Activated naive CD8-positive, alpha-beta T cell treated with anti-CD3 and anti-CD28 coated beads, Interleukin-2, amount 10 ng/mL, durations not matched to agents 7 days and 5 days (primary cell): ENCODE measurements at regions not wholly inside any gene's neighbourhood (a gene's known extent, or its start where the extent isn't known, plus 50 kb on each side); places are given as distances from the start of the nearest gene placed in this dataset.

ENCODE experiments used
- ATAC-seq: fragments of 150-1000 bp; cut with Tn5 transposase; one replicate; pipeline ENCODE4 v1.10.0; 2021; ENCODE audit warnings: low read depth, moderate library complexity
- POLR2A ChIA-PET: fragments of 350-600 bp; sonication (Branson Sonifier 250); formaldehyde crosslinking; loops from one replicate; lab custom pipeline; 2021; ENCODE audit warnings: antibody characterized with exemption; lab: Charles Lee
- DNase-seq: peaks from one replicate; pipeline ENCODE4 v3.0.0; 2021
- H3K27ac Mint-ChIP-seq: one replicate; pipeline ENCODE4 v1.8.0; 2022; ENCODE audit warnings: mild to moderate bottlenecking, mixed read lengths
- H3K27me3 Mint-ChIP-seq: one replicate; pipeline ENCODE4 v1.8.0; 2022; ENCODE audit warnings: mild to moderate bottlenecking, moderate library complexity, mixed read lengths
- H3K36me3 Mint-ChIP-seq: one replicate; pipeline ENCODE4 v1.8.0; 2021; ENCODE audit warnings: mild to moderate bottlenecking, mixed read lengths
- H3K4me1 Mint-ChIP-seq: one replicate; pipeline ENCODE4 v1.8.0; 2021; ENCODE audit warnings: mixed read lengths
- H3K4me3 Mint-ChIP-seq: one replicate; pipeline ENCODE4 v1.8.0; 2022; ENCODE audit warnings: mild to moderate bottlenecking, moderate library complexity, mixed read lengths
- H3K9me3 Mint-ChIP-seq: one replicate; pipeline ENCODE4 v1.8.0; 2021; ENCODE audit warnings: mixed read lengths

GRCh38 chr4:32624943-32625603 lies 1904.9 kb downstream of the PCDH7 start:
- POLR2A ChIA-PET = no interaction called here
- Mint-ChIP-seq H3K4me1 (no peaks in the 10 kb centered on the region), H3K27ac (no peak overlapping the region), H3K36me3 (no peaks in the 10 kb centered on the region), H3K9me3 (peaks cover 6% of the 10 kb centered on the region), H3K4me3 (no peak overlapping the region), H3K27me3 (no peaks in the 10 kb centered on the region)
- no peak for ATAC-seq
- no peak for DNase-seq

- Mint-ChIP-seq H3K27me3 (no peaks in the 10 kb centered on the region), H3K36me3 (no peaks in the 10 kb centered on the region), H3K27ac (no peak overlapping the region), H3K4me3 (no peak overlapping the region), H3K4me1 (no peaks in the 10 kb centered on the region), H3K9me3 (peaks cover 6% of the 10 kb centered on the region)
- DNase-seq (no peak), ATAC-seq (no peak)
- POLR2A ChIA-PET = no interaction called here
Measured at GRCh38 chr4:32625687-32626337, 1905.6 kb downstream of the PCDH7 start.

GRCh38 chr4:32631831-32632230 lies 1911.7 kb downstream of the PCDH7 start:
- Mint-ChIP-seq H3K27ac (no peak overlapping the region), H3K36me3 (no peaks in the 10 kb centered on the region), H3K4me3 (no peak overlapping the region), H3K4me1 (no peaks in the 10 kb centered on the region), H3K27me3 (no peaks in the 10 kb centered on the region), H3K9me3 (peaks cover 5% of the 10 kb centered on the region)
- ATAC-seq (no peak), DNase-seq (no peak)
- POLR2A ChIA-PET = no interaction called here

GRCh38 chr4:32633421-32633820 lies 1913.3 kb downstream of the PCDH7 start:
- Mint-ChIP-seq H3K4me1 (no peaks in the 10 kb centered on the region), H3K9me3 (peaks cover 7% of the 10 kb centered on the region), H3K36me3 (no peaks in the 10 kb centered on the region), H3K4me3 (no peak overlapping the region), H3K27ac (no peak overlapping the region), H3K27me3 (no peaks in the 10 kb centered on the region)
- DNase-seq = no peak
- POLR2A ChIA-PET = no interaction called here
- no peak for ATAC-seq

DNA sequence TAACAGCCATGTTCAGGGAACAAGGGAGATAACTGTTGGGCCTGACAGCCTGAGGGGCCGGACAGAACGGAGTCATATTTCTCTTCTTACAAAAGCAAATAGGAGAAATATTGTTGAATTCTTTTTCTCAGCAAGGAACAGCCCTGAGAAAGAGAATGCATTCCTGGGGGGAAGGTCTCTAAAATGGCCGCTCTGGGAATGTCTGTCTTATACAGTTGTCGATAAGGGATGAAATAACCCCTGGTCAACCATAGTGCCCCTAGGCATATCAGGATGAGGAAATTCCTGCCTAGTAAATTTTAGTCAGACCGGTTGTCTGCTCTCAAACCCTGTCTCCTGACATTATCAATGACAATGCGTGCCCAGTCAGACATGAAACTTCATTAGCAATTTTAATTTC lies 1925.5 kb downstream of the PCDH7 start:
- ATAC-seq = no peak
- POLR2A ChIA-PET = no interaction called here
- no peak for DNase-seq
- Mint-ChIP-seq H3K4me3 (no peak overlapping the region), H3K27ac (no peak overlapping the region), H3K36me3 (no peaks in the 10 kb centered on the region), H3K4me1 (no peaks in the 10 kb centered on the region), H3K9me3 (peaks cover 12% of the 10 kb centered on the region), H3K27me3 (no peaks in the 10 kb centered on the region)

GRCh38 chr4:32658019-32658418 lies 1937.8 kb downstream of the PCDH7 start:
- Mint-ChIP-seq H3K36me3 (no peaks in the 10 kb centered on the region), H3K9me3 (peaks cover 3% of the 10 kb centered on the region), H3K27me3 (no peaks in the 10 kb centered on the region), H3K4me1 (no peaks in the 10 kb centered on the region), H3K4me3 (no peak overlapping the region), H3K27ac (no peak overlapping the region)
- POLR2A ChIA-PET = no interaction called here
- DNase-seq (no peak), ATAC-seq (no peak)

DNA sequence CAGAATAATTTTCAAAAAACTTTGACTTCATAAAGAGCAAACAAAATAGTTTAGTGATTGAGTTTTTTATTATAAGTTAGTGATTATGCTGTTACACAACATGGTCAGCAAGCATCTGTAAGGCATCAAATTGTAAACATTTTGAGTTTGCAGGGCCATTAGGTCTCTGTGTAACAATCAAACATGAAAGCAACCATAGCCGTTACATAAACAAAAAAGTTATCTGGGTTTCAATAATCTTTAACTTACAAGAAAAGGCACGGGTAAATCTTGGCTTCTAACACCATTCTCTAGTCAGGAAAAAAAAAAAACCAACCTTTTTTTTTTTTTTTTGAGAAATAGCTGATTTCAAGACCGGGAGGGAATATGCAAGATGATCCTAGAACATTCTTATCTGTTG lies 1941.1 kb downstream of the PCDH7 start:
- Mint-ChIP-seq H3K27me3 (no peaks in the 10 kb centered on the region), H3K36me3 (no peaks in the 10 kb centered on the region), H3K27ac (no peak overlapping the region), H3K9me3 (peaks cover 4% of the 10 kb centered on the region), H3K4me1 (no peaks in the 10 kb centered on the region), H3K4me3 (no peak overlapping the region)
- POLR2A ChIA-PET = no interaction called here
- DNase-seq (no peak), ATAC-seq (no peak)

DNA sequence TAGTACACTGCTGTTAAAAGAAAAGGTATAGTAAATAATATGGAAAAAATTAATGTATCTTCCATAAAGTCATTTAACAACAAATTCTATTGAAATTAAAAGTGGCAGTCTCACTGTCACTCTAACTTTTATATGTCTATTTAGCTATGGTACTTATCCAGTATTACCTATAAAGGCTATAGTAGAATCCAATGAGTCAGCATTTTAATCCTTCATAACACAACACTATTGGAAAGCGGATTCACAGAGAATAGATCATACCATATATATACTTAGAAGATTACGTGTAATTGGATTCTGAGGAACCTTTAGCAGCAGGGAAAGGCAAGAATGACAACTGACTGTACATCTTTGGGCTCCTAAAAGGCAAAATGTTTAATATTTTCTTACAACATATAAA lies 1942.6 kb downstream of the PCDH7 start:
- no peak overlapping the region for H3K27ac Mint-ChIP-seq
- DNase-seq (no peak), ATAC-seq (no peak)
- H3K9me3 Mint-ChIP-seq = peaks cover 3% of the 10 kb centered on the region
- POLR2A ChIA-PET = no interaction called here
- no peaks in the 10 kb centered on the region for H3K27me3 Mint-ChIP-seq
- no peaks in the 10 kb centered on the region for H3K36me3 Mint-ChIP-seq
- no peaks in the 10 kb centered on the region for H3K4me1 Mint-ChIP-seq
- no peak overlapping the region for H3K4me3 Mint-ChIP-seq

- ATAC-seq = no peak
- POLR2A ChIA-PET = no interaction called here
- no peak overlapping the region for H3K27ac Mint-ChIP-seq
- no peak overlapping the region for H3K4me3 Mint-ChIP-seq
- no peaks in the 10 kb centered on the region for H3K27me3 Mint-ChIP-seq
- no peak for DNase-seq
- H3K9me3 Mint-ChIP-seq = peaks cover 2% of the 10 kb centered on the region
- no peaks in the 10 kb centered on the region for H3K36me3 Mint-ChIP-seq
- H3K4me1 Mint-ChIP-seq = no peaks in the 10 kb centered on the region
Measured at GRCh38 chr4:32672359-32672758, 1952.2 kb downstream of the PCDH7 start.

DNA sequence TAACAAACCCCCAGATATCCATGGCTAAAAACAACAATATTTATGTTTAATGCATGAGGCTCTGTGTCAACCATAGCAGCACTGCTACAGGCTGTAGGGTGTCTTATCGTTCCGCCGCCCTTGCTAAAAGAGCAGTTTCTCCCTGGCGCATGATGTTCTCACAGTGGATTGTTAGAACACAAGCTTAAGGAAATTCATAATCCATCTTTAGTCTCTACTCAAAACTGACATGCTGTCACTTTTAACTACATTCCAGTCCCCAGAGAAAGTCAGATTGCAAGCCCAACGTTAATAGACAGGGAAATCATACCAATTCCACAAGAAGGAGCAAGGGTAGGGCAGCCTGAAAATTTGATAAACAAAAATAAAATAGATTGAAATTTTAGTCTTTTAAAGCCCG lies 1960.8 kb downstream of the PCDH7 start:
- H3K4me3 Mint-ChIP-seq = no peak overlapping the region
- H3K4me1 Mint-ChIP-seq = no peaks in the 10 kb centered on the region
- DNase-seq (no peak), ATAC-seq (no peak)
- H3K27me3 Mint-ChIP-seq = no peaks in the 10 kb centered on the region
- H3K27ac Mint-ChIP-seq = no peak overlapping the region
- POLR2A ChIA-PET = no interaction called here
- H3K9me3 Mint-ChIP-seq = peaks cover 3% of the 10 kb centered on the region
- H3K36me3 Mint-ChIP-seq = no peaks in the 10 kb centered on the region

DNA sequence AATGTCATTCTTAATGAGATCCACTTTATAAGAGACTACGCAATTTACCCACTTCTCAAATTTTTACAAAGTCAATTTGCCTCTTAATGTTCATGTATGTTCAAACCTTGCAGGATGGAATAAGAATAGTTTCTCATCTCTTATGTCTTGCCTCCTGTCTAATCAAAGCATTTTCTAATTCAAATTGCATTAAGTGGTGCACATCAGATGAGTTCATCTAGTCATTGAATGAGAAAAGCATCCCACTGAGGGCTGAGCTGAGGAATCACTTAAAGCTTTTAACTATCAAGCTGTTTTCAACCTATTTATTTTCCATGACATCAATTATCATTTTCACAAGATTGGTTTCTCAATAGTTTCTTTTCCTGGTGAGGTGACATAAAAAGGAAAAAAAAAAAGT lies 1964.0 kb downstream of the PCDH7 start:
- Mint-ChIP-seq H3K4me1 (no peaks in the 10 kb centered on the region), H3K27me3 (no peaks in the 10 kb centered on the region), H3K4me3 (no peak overlapping the region), H3K9me3 (peaks cover 3% of the 10 kb centered on the region), H3K27ac (no peak overlapping the region), H3K36me3 (no peaks in the 10 kb centered on the region)
- POLR2A ChIA-PET = no interaction called here
- no peak for DNase-seq
- ATAC-seq = no peak

DNA sequence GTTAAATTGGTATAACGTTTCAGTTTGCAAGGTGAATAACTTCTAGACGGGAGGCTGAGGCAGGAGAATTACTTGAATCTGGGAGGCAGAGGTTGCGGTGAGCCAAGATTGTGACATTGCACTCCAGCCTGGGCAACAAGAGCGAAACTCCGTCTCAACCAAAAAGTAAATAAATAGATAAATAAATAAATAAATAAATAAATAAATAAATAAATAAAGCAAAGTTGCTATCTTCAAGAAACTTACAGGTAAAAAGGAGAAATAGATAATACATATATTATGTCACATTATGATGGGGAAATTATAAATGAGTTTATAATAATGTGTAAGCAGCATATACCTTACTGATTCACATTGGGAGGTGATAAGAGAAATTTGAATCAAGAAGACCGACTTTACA lies 1966.0 kb downstream of the PCDH7 start:
- POLR2A ChIA-PET = no interaction called here
- Mint-ChIP-seq H3K9me3 (peaks cover 3% of the 10 kb centered on the region), H3K36me3 (no peaks in the 10 kb centered on the region), H3K4me3 (no peak overlapping the region), H3K27ac (no peak overlapping the region), H3K27me3 (no peaks in the 10 kb centered on the region), H3K4me1 (no peaks in the 10 kb centered on the region)
- no peak for DNase-seq
- no peak for ATAC-seq

DNA sequence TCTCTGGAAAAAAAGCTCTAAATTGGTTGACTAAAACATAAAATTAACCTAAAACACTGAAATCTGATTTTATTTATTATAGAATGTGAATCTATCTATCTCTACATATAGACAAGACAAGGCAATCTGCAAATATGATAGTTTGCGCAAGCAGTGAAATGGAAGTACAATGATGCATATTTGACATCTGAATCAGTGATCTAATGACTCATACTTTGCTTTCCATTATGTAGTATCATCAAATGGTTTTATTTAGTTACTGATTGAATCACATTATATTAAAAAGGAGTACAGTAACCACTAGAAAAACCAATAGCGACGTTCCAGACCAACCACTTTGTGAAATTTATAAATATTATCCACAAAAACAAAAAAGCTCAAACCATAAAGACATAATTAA lies 1969.3 kb downstream of the PCDH7 start:
- H3K36me3 Mint-ChIP-seq = no peaks in the 10 kb centered on the region
- peaks cover 2% of the 10 kb centered on the region for H3K9me3 Mint-ChIP-seq
- POLR2A ChIA-PET = no interaction called here
- DNase-seq (no peak), ATAC-seq (no peak)
- H3K27ac Mint-ChIP-seq = no peak overlapping the region
- H3K27me3 Mint-ChIP-seq = no peaks in the 10 kb centered on the region
- H3K4me3 Mint-ChIP-seq = no peak overlapping the region
- H3K4me1 Mint-ChIP-seq = no peaks in the 10 kb centered on the region

DNA sequence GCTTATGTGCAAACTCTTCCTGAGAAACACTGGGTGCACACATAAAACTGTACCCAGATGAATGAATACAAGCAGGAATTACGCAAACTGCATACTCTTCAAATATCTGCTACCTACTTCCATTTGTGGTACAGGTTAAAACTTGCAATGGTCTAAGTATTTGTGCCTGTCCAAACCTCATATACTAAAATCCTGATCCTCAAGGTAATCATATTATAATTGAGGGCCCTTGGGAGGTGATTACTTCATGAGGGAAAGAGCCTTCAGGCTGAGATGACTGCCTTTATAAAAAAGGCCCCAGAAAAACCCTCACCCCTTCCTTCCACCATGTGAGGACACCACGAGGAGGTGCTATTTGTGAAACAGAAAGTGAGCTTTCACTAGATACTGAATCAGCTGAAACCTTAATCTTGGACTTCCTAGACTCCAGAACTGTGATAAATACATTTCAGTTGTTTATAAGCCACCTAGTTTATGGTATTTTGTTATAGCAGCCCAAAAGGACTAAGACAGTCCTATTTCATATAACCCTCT lies 1977.2 kb downstream of the PCDH7 start:
- Mint-ChIP-seq H3K4me3 (no peak overlapping the region), H3K4me1 (no peaks in the 10 kb centered on the region), H3K27me3 (no peaks in the 10 kb centered on the region), H3K36me3 (no peaks in the 10 kb centered on the region), H3K27ac (no peak overlapping the region), H3K9me3 (peaks cover 5% of the 10 kb centered on the region)
- POLR2A ChIA-PET = no interaction called here
- DNase-seq (no peak), ATAC-seq (no peak)
